K562 (cell line): ENCODE measurements at regions not wholly inside any gene's neighbourhood (a gene's known extent, or its start where the extent isn't known, plus 50 kb on each side); places are given as distances from the start of the nearest gene placed in this dataset.

Experiments
- ATAC-seq: fragments of 200-7000 bp; cut with Tn5 transposase; 3 replicates; pipeline ENCODE4 v1.9.1; 2020; ENCODE audit warnings: moderate library complexity
- BruUV-seq: library from RNA; stranded (reverse); fragments of 400-500 nt; replicated peaks from 2 replicates; lab custom pipeline; 2021; lab: Mats Ljungman, UMichigan
- CTCF ChIA-PET: fragments of 300-600 bp; formaldehyde crosslinking; extraction: SDS; loops from one replicate; lab custom pipeline; 2021; ENCODE audit warnings: low intra/inter-chr PET ratio; lab: Yijun Ruan, JAX
- POLR2A ChIA-PET: fragments of 300-600, 350-650 bp; sonication (Branson Sonifier 250); formaldehyde crosslinking; extraction: SDS; loops from one replicate; lab custom pipeline; 2021; ENCODE audit warnings: antibody characterized with exemption, inconsistent platforms; lab: Yijun Ruan, JAX
- DNase-seq, 4 experiments: peaks; one replicate each; pipeline versions ENCODE4 v3.0.0 to v3.0.0-alpha.2; 2011 to 2018; ENCODE audit warnings: low spot score in 3 of 4, mixed read lengths in 3 of 4; ENCODE audit errors: extremely low read depth in 1 of 4
- FAIRE-seq: peaks from 2 replicates; lab custom pipeline; 2011; peaks lifted over from hg19 to GRCh38; lab: Jason Lieb, UNC
- H2AFZ ChIP-seq: 2 replicates; pipeline ENCODE4 v1.6.0; 2011; ENCODE audit warnings: low read depth, low read length, control low read depth, inconsistent platforms
- H3K27ac ChIP-seq: fragments of 200-600 bp; 3 replicates; pipeline ENCODE4 v1.8.0; 2011; ENCODE audit warnings: low read depth, mild to moderate bottlenecking, control low read depth, inconsistent platforms, low read length, moderate library complexity, mixed read lengths; ENCODE audit errors: extremely low read depth
- H3K27me3 ChIP-seq, 2 experiments: fragments of 300-600 bp in 1 of 2; 2 replicates in 1 of 2; 3 replicates in 1 of 2; pipeline versions ENCODE4 v1.6.0 to v1.8.0; 2011; ENCODE audit warnings: inconsistent platforms in 2 of 2, low read length in 2 of 2, mild to moderate bottlenecking in 1 of 2, mixed read lengths in 1 of 2, moderate library complexity in 1 of 2; ENCODE audit not compliant: control insufficient read depth in 2 of 2, insufficient read depth in 2 of 2
- H3K36me3 ChIP-seq: fragments of 300-600 bp; 3 replicates; pipeline ENCODE4 v1.8.0; 2011; ENCODE audit warnings: mild to moderate bottlenecking, low read length, inconsistent platforms; ENCODE audit not compliant: control insufficient read depth, insufficient read depth
- H3K4me1 ChIP-seq, 2 experiments: fragments of 200-600 bp in 1 of 2; replicated peaks in 1 of 2; 2 replicates in 1 of 2; 3 replicates in 1 of 2; pipeline versions ENCODE4 v1.5.1 to v1.8.0; 2011; ENCODE audit warnings: inconsistent platforms in 2 of 2, low read length in 2 of 2, mild to moderate bottlenecking in 1 of 2, mixed read lengths in 1 of 2, moderate library complexity in 1 of 2; ENCODE audit not compliant: control insufficient read depth in 2 of 2, insufficient read depth in 2 of 2
- H3K4me2 ChIP-seq: 2 replicates; pipeline ENCODE4 v1.6.1; 2011; ENCODE audit warnings: low read length, control low read depth, inconsistent platforms, mixed read lengths; ENCODE audit not compliant: insufficient read depth
- H3K4me3 ChIP-seq: fragments of 200-600 bp; sonication (generic), shearing (Covaris generic); 2 replicates; pipeline ENCODE4 v1.5.1; 2016; ENCODE audit warnings: control low read depth, inconsistent platforms
- H3K79me2 ChIP-seq: fragments of 200-600 bp; 3 replicates; pipeline ENCODE4 v1.8.0; 2011; ENCODE audit warnings: low read length, inconsistent platforms; ENCODE audit not compliant: control insufficient read depth, insufficient read depth
- H3K9ac ChIP-seq, 2 experiments: 2 replicates each; pipeline versions ENCODE4 v1.6.0 to v1.6.1; 2011; ENCODE audit warnings: low read depth in 2 of 2, low read length in 2 of 2, control low read depth in 1 of 2, inconsistent platforms in 1 of 2, mild to moderate bottlenecking in 1 of 2, mixed read lengths in 1 of 2; ENCODE audit not compliant: insufficient read depth in 1 of 2
- H3K9me1 ChIP-seq: one replicate; pipeline ENCODE4 v1.6.0; 2011; ENCODE audit warnings: inconsistent platforms, mild to moderate bottlenecking, low read length, moderate library complexity; ENCODE audit not compliant: control insufficient read depth, insufficient read depth
- H3K9me3 ChIP-seq: replicated peaks from 2 replicates; pipeline ENCODE4 v1.5.1; 2011; ENCODE audit warnings: low read depth, low read length, inconsistent platforms; ENCODE audit not compliant: control insufficient read depth, insufficient read depth
- H4K20me1 ChIP-seq: replicated peaks from 2 replicates; pipeline ENCODE4 v1.6.1; 2011; ENCODE audit warnings: low read length, inconsistent platforms, mixed read lengths; ENCODE audit not compliant: control insufficient read depth, insufficient read depth
- BCL6 ChIP-seq: fragments of 250-450 bp; sonication (Bioruptor Pico); IDR thresholded peaks from 2 replicates; pipeline ENCODE4 v1.4.0; 2020
- HNRNPK ChIP-seq: fragments of 200-400 bp; formaldehyde crosslinking; IDR thresholded peaks from one replicate; pipeline ENCODE4 v1.6.1; 2018; ENCODE audit warnings: mild to moderate bottlenecking, low read depth, low read length; ENCODE audit not compliant: poor library complexity, severe bottlenecking
- KAT8 ChIP-seq: fragments of 450-650 bp; IDR thresholded peaks from 2 replicates; pipeline ENCODE4 v1.6.1; 2016; ENCODE audit warnings: low read depth, mild to moderate bottlenecking
- KLF10 ChIP-seq: fragments of 250-450 bp; sonication (Bioruptor Pico); IDR thresholded peaks from 2 replicates; pipeline ENCODE4 v1.6.1; 2021; ENCODE audit warnings: matching md5 sums
- LARP7 ChIP-seq: fragments of 450-650 bp; IDR thresholded peaks from 2 replicates; pipeline ENCODE4 v1.6.1; 2016
- MBD2 ChIP-seq: sonication (generic); IDR thresholded peaks from 2 replicates; pipeline ENCODE4 v1.6.1; 2016; ENCODE audit warnings: low read depth, borderline replicate concordance
- NCOA2 ChIP-seq, 2 experiments: fragments of 450-650 bp; IDR thresholded peaks; 2 replicates each; pipeline ENCODE4 v1.6.1; 2018; ENCODE audit warnings: mild to moderate bottlenecking in 2 of 2, moderate library complexity in 1 of 2; ENCODE audit not compliant: partially characterized antibody in 2 of 2
- NELFE ChIP-seq: IDR thresholded peaks from 2 replicates; pipeline ENCODE4 v1.6.1; 2011; ENCODE audit warnings: mild to moderate bottlenecking; ENCODE audit not compliant: insufficient read depth, insufficient read length
- PCBP2 ChIP-seq: fragments of 200-400 bp; formaldehyde crosslinking; IDR thresholded peaks from 2 replicates; pipeline ENCODE4 v1.6.1; 2018; ENCODE audit warnings: low read length, low read depth, mild to moderate bottlenecking, moderate library complexity; ENCODE audit not compliant: poor library complexity, severe bottlenecking
- PHB ChIP-seq: fragments of 250-450 bp; sonication (Bioruptor Pico); IDR thresholded peaks from 2 replicates; pipeline ENCODE4 v1.5.0; 2021
- PTRF ChIP-seq: fragments of 450-650 bp; IDR thresholded peaks from 2 replicates; pipeline ENCODE4 v1.6.1; 2016; ENCODE audit warnings: mild to moderate bottlenecking, missing genetic modification characterization, missing compliant biosample characterization
- RNF2 ChIP-seq: sonication (generic); IDR thresholded peaks from 2 replicates; pipeline ENCODE4 v1.6.1; 2016
- SRF ChIP-seq, 2 experiments: fragments of 250-450, 450-650 bp in 1 of 2; sonication (Bioruptor Pico) in 1 of 2; sonication (generic) in 1 of 2; formaldehyde crosslinking; IDR thresholded peaks; 2 replicates each; pipeline versions ENCODE4 v1.5.0 to v1.5.1; 2020 to 2022; ENCODE audit warnings: mild to moderate bottlenecking in 1 of 2, missing genetic modification reagents in 1 of 2
- TCFL5 ChIP-seq: fragments of 250-450 bp; sonication (Bioruptor Pico); conservative IDR thresholded peaks from 2 replicates; pipeline ENCODE4 v1.6.1; 2021; ENCODE audit warnings: mild to moderate bottlenecking, moderate library complexity, matching md5 sums
- ZNF197 ChIP-seq: fragments of 200-800 bp; sonication (Bioruptor generic); IDR thresholded peaks from 2 replicates; pipeline ENCODE4 v1.6.1; 2016; ENCODE audit warnings: low read depth, missing genetic modification characterization, missing compliant biosample characterization
- WGBS: fragments of 100-300 bp; shearing (Covaris generic); methylation state at CpG from one replicate; pipeline ENCODE4 v1.1.6; 2016; ENCODE audit warnings: low coverage, mixed read lengths; ENCODE audit not compliant: insufficient coverage; ENCODE audit errors: missing lambda C conversion rate; 5-methylcytosine and 5-hydroxymethylcytosine counted together
- in situ Hi-C: fragments of 300-500 bp; cut with MboI; formaldehyde crosslinking; loops from 4 replicates; pipeline ENCODE4 v1.15.0; 2018; ENCODE audit warnings: inconsistent platforms, mixed read lengths
- intact Hi-C: fragments of 100-400 bp; cut with micrococcal nuclease; formaldehyde crosslinking; loops from 2 replicates; pipeline ENCODE4 v1.14.2; 2022
- TF ChIP-seq, protein P1 (sequence below): sonication (generic); formaldehyde crosslinking; IDR thresholded peaks from 2 replicates; pipeline ENCODE4 v1.4.0; 2020; ENCODE audit warnings: mild to moderate bottlenecking, missing genetic modification reagents
- TF ChIP-seq, protein P2 (sequence below): IDR thresholded peaks from 2 replicates; pipeline ENCODE4 v1.6.1; 2011; ENCODE audit not compliant: insufficient read length; ENCODE audit errors: extremely low read depth
- TF ChIP-seq, protein P3 (sequence below): fragments of 450-650 bp; IDR thresholded peaks from 2 replicates; pipeline ENCODE4 v1.6.1; 2016

DNA sequence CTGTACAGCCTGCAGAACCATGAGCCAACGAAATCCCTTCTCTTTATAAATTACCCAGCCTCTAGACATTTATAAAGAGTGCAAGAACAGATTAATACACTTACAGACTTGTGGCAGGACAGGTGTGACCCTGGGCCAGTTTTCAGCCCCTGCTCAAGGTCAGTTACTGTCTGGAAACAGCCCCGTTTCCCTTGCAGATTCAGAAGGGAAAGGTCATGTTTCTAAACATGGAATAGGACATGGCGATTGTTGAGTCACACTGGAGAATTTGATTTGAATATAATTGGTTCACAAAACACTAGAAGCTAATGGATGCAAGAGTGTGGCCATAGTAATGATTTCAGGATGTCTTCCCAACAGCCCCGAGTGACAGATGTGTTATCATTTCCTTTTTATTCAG lies 248.8 kb downstream of the DLL1 start (continued):
- TF ChIP-seq, protein P1, sequence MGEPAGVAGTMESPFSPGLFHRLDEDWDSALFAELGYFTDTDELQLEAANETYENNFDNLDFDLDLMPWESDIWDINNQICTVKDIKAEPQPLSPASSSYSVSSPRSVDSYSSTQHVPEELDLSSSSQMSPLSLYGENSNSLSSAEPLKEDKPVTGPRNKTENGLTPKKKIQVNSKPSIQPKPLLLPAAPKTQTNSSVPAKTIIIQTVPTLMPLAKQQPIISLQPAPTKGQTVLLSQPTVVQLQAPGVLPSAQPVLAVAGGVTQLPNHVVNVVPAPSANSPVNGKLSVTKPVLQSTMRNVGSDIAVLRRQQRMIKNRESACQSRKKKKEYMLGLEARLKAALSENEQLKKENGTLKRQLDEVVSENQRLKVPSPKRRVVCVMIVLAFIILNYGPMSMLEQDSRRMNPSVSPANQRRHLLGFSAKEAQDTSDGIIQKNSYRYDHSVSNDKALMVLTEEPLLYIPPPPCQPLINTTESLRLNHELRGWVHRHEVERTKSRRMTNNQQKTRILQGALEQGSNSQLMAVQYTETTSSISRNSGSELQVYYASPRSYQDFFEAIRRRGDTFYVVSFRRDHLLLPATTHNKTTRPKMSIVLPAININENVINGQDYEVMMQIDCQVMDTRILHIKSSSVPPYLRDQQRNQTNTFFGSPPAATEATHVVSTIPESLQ (CRISPR knock-in tag), result no peak
- no peak for TF ChIP-seq PHB (CRISPR knock-in tag)
- TF ChIP-seq NCOA2 (IDR thresholded peaks at IDR 0.05; ENCODE audit: partially characterized antibody in 2 of 2), result no peak
- TF ChIP-seq BCL6 (CRISPR knock-in tag), result no peak
- no peak for TF ChIP-seq MBD2

DNA sequence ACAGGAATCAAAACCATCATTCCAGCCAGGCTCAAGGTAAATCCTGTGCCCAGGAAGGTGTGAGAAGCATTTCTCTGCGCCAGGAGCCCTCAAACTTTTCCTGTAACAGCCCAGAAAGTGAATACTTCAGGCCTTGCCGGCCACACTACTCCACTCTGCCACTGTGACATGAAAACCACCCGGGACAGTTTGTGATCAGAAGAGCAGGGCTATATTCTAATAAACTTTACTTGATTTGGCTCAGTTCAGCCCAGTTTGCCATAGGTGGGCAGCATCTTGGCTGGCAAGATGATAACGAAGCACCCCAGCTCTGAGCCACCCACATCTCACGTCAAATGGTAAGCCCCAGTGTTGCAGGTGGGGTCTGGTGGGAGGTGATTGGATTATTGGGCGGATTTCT lies 249.4 kb downstream of the DLL1 start:
- in situ Hi-C loops (no loop called here), intact Hi-C loops (no loop called here)
- FAIRE-seq (no peak), ATAC-seq (no peak), DNase-seq (no peak)
- BruUV-seq, result no TSS peak
- TF ChIP-seq PCBP2 (no peak), HNRNPK (no peak), NELFE (no peak), TCFL5 (CRISPR knock-in tag) (no peak), LARP7 (no peak), PTRF (tag) (no peak), KLF10 (CRISPR knock-in tag) (no peak), ZNF197 (CRISPR knock-in tag) (no peak), KAT8 (no peak), SRF (CRISPR knock-in tag; IDR thresholded peaks at IDR 0.05) (no peak), RNF2 (no peak)
- TF ChIP-seq, protein P2, sequence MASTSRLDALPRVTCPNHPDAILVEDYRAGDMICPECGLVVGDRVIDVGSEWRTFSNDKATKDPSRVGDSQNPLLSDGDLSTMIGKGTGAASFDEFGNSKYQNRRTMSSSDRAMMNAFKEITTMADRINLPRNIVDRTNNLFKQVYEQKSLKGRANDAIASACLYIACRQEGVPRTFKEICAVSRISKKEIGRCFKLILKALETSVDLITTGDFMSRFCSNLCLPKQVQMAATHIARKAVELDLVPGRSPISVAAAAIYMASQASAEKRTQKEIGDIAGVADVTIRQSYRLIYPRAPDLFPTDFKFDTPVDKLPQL, result no peak
- TF ChIP-seq, protein P3, sequence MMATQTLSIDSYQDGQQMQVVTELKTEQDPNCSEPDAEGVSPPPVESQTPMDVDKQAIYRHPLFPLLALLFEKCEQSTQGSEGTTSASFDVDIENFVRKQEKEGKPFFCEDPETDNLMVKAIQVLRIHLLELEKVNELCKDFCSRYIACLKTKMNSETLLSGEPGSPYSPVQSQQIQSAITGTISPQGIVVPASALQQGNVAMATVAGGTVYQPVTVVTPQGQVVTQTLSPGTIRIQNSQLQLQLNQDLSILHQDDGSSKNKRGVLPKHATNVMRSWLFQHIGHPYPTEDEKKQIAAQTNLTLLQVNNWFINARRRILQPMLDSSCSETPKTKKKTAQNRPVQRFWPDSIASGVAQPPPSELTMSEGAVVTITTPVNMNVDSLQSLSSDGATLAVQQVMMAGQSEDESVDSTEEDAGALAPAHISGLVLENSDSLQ, result no peak
- Histone ChIP-seq H3K9me3 (no peaks in the 10 kb centered on the region), H3K9me1 (no peaks in the 10 kb centered on the region), H3K9ac (no peak overlapping the region), H3K79me2 (no peaks in the 10 kb centered on the region), H4K20me1 (peaks cover 9% of the 10 kb centered on the region; the same call in 1 of the 2 replicates), H2AFZ (no peak overlapping the region), H3K27me3 (peaks cover 2 to 70% of the 10 kb centered on the region in 2 experiments; a peak in 4 of 5 replicates), H3K4me2 (no peak overlapping the region), H3K4me3 (no peak overlapping the region), H3K27ac (no peak overlapping the region), H3K4me1 (no peaks in the 10 kb centered on the region), H3K36me3 (no peaks in the 10 kb centered on the region)
- 1% methylated on average over 6 of the region's 6 CpGs for WGBS
- ChIA-PET POLR2A (no interaction called here), CTCF (no interaction called here)
